Urothelium cell line (cell line): ENCODE measurements at regions not wholly inside any gene's neighbourhood (a gene's known extent, or its start where the extent isn't known, plus 50 kb on each side); places are given as distances from the start of the nearest gene placed in this dataset.
A peak's percentile ranks its signal among the peaks of the same experiment; 100 is the strongest.

Experiments
- DNase-seq: peaks from one replicate; pipeline ENCODE4 v3.0.0; 2011; ENCODE audit warnings: low spot score, mixed read lengths
- FAIRE-seq: peaks from 2 replicates; lab custom pipeline; 2011; peaks lifted over from hg19 to GRCh38; lab: Jason Lieb, UNC

DNA sequence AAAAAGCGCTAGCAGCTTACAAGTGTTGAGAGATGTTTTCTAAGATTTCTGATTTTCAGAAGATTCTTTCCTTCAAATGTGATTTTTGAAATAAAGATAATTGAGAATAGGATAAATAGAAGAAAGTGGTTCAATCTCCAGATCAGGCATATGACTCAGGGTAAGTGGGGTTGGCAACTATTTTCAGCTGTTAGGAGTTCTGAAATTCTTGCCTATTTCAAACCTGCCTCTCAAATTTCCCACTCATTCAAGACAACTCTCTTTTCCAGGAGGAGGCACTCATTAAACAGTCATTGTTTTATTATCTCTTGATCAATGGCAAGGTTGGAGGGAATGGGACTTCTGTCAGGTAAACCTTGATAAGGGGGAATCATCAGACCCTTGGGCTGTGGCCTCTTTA is 138.9 kb downstream of the HNMT start:
- DNase-seq (no peak), FAIRE-seq (no peak)

DNA sequence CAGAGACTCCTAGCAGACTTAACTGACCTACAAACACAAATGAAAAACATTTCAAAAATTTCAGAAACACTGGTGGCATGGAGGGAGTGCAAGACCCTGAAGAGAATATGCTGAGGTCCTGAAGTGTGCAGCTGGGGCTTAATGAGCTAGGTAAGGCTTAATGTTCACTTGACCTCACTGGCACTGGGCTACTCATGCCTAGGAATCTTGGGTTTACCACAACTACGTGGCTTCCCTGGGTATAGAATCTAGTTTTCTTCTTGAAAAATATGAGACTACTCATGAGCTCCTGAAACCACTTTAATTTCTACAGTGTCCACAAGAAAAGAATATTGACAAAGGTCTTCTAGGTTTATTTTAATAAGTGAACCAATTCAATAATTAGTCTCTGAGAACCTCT is 139.8 kb downstream of the HNMT start:
- DNase-seq (no peak), FAIRE-seq (no peak)

GRCh38 chr2:138105358-138105757 is 141.1 kb downstream of the HNMT start:
- no peak for FAIRE-seq
- no peak for DNase-seq

DNA sequence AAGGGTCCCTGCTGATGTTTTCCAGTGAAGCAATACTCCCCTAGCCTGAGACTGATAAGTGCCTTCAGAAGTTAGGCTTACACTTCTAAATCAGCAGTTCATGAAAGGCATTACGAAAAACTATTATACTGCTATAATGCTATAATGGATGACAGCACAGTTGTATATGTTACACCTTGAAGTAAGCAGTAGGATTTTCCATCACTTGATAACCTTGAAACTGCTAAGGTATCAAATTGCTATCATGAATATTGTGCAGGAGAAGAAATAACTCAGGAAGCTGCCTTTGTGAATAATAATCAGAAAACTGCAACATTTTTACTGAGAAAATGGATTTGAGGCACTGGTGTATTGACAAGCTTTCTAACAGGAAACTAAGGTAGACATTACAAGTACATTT is 142.3 kb downstream of the HNMT start:
- FAIRE-seq (no peak), DNase-seq (no peak)

DNA sequence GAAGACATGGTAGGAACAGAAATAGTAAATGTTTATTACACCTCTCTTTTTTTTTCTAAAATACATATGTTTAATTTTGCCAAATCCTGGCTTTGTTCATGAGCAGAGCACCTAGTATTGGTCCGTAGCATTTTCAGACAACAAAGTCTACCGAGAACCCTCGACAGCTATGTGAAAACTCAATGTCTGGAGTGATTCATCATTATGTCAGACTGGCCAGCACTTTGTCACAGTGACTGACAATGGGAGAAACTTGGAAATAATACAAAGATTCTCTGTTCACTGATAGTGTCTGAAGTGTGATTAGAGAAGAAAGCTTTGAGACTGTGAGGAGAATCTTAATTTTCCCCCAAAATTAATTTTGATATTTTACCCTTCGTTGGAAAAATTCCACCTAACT is 143.0 kb downstream of the HNMT start:
- no peak for FAIRE-seq
- peak; percentile 31 for DNase-seq

DNA sequence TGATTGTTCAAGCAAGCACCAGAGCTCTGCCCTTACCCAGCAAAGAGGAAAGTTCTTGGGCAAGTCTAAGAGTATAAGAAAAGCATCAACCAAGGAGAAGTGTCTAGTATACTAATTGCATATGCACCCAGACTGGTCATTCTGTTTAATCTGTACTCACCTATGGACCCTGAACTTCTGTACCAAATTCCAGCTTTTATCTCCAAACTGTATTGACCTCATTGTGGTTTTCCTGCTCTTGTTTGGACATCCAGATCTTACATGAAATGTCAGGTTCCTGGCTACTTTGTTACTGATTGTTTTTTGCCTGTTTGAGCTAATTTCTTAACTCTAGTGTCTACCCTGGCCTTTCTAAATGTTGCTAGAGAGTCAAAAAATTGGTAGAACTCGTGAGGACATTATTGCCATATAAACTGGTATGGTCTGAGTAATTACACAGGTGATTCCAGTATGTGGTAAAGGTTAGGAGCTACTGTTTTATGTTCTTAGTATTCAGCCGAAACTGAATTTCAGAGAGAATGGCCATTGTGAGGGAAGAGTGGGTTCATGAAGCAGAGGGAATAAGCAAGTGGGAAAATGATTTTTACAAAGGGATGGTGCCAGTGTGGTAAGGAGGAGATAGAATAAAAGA is 146.3 kb downstream of the HNMT start:
- FAIRE-seq (no peak), DNase-seq (no peak)

DNA sequence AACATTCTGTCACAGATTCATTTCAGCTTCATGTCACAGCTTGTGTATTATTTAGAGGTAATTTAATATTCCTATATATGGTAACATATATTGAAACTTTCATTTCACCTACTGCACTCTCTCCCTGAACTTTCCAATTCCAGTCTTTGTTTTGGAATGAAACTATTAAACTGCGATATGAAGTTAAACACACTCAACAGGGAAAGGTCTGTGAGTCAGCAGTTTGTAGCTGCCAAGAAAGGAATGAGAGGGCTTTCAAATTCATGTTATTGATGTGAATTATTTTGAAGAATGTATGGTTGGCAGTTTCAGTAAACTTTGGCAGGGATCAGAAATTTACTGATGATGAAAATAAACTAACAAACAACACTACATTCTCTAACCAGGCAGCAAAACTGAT is 148.3 kb downstream of the HNMT start:
- DNase-seq (no peak), FAIRE-seq (no peak)

DNA sequence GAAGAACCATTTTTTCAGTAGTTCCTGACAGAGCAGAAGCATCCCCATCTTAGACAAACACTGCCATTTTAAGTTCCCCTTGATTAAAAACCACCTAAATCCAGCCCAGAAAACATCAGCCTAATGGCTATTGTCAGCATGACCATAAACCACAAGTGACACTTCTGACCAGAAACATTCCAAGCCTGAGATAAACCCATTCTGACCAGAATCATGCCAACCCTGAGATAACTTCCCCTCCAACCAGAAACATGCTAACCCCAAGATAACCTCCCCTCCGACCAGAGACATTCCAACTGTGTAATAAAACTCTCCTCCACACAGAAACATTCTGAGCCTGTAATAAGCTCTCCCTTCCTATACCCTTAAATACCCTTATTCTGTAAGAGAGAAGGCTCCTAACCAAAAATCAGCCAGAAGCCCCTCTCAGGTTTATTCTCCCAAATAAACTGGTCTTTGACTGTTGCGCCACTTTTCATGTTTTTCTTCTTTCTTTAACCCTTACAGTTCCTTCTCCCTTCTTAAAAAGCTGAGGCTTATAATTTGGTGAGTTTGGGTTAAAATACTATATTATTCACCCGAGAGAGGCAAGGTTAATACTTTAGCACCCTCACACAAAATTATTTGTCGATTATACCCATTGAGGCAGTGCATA is 149.7 kb downstream of the HNMT start:
- DNase-seq (no peak), FAIRE-seq (no peak)

DNA sequence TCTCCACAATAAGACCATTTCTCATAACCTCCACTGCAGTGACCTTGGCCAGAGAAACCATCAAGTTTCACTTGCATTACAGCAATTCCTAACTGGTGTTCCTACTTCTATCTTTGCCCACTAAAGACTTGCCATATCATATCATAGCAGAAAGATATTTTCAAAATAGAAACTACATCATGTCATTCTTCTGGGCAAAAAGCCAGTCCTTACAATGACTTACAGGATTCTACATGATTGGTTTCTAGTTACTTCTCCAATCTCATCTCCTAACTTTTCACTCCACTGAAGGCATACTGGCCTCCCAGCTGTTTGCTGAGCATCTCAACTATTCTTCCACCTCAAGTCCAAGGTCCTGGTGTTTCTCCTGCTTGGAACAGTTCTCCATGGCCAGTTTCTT is 151.4 kb downstream of the HNMT start:
- no peak for DNase-seq
- no peak for FAIRE-seq

GRCh38 chr2:138116456-138116855 is 152.2 kb downstream of the HNMT start:
- FAIRE-seq, result no peak
- DNase-seq, result no peak

GRCh38 chr2:138121666-138122661 is 157.7 kb downstream of the HNMT start:
- no peak for FAIRE-seq
- DNase-seq, result no peak

DNA sequence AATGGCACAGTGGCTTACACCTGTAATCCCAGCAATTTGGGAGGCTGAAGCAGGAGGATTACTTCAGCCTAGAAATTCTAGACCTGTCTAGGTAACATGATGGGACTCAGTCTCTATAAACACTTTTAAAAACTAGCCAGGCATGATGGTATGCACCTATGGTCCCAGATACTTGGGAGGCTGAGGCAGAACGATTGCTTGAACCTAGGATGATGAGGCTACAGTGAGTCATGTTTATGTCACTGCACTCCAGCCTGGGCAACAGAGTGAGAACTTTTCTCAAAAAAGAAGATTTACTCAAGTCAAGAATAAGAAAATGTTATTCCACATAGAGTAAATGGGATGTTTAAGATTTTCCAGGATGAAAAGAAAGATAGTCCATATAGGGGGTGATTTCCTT is 158.6 kb downstream of the HNMT start:
- DNase-seq (no peak), FAIRE-seq (peak; percentile 20)

- FAIRE-seq (no peak), DNase-seq (no peak)
These were observed 159.5 kb downstream of the HNMT start for GRCh38 chr2:138123741-138124140.

DNA sequence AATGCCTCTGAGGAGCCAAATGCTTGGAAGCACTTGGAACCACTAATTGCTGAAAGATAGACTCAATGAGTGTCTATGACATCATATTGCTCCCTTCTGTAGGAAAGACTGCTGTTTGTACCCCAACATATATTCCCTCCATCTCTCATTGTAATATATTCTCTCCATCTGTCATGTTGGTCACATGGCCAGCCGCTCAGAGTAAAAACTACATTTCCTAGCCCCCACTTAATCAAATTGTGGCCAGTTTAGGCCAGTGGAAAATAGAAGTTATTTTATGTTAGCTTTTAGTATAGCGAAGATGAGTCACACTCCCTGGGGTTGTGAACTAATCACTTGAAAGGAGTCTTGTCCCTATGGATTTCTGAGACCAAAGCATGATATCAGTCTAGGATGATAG is 160.2 kb downstream of the HNMT start:
- no peak for DNase-seq
- FAIRE-seq, result no peak

DNA sequence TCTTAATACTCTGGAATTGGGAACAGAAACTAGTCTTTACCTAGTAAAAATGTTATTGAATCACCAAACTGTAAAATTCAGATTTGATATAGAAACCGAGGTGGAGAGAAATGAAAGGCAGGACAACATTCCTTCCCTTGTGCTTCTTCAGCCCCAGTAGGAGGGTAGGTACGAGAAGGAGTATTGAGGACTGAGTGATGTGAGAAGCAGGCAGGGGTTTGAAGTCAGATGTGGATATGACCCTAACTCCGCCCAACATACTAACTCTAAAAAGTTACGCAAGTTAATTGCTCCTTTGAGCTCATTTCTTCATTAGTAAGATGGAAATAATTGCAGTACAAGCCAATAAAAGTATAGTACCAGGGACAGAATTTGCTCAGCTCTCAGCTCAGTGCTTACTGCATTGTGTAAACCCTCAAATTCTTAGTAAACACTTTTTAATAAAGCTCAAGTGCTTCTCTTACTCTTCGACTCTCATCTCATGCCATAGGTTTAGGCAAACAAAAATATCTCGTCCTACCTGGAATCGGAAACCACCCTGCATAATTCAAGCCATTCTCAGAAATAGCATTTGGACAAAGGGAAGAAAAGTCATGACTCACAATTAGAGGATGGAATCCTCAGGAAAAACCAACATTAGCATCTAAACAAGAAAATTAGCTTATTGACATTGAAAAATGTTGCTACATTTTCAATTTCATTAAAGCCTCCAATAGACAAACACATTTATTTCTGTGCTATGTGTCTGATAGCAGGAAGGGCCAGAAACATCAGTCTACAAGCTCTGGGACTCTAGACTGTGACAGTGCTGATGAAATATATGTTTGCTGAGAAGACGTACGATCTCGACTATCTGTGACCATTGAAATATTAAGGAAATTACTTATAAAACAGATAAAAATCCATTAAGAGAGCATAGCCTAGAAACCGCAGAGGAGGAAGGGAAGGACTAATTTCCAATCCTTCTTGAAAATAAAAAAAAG is 161.3 kb downstream of the HNMT start:
- FAIRE-seq (no peak), DNase-seq (no peak)

- DNase-seq (no peak), FAIRE-seq (no peak)
These were observed 167.8 kb downstream of the HNMT start for GRCh38 chr2:138132108-138132507.

GRCh38 chr2:138137949-138138348 is 173.7 kb downstream of the HNMT start:
- FAIRE-seq (no peak), DNase-seq (no peak)

DNA sequence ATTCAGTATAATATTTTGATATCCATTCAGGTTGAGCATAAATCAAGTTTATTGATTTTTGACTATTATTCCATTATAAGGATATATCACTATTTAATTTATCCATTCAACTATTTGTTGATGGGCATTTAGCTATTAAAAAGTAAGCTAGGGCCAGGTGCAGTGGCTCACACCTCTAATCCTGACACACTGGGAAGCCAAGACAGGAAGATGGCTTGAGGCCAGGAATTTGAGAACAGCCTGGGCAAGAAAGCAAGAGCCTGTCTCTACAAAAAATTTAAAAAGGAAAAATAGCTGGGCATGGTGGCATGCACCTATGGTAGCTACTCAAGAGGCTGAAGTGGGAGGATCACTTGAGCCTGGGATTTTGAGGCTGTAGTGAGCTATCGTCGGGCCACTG is 183.5 kb downstream of the HNMT start:
- DNase-seq (no peak), FAIRE-seq (no peak)

- FAIRE-seq (no peak), DNase-seq (no peak)
These were observed 191.0 kb downstream of the HNMT start for GRCh38 chr2:138155304-138155703.

DNA sequence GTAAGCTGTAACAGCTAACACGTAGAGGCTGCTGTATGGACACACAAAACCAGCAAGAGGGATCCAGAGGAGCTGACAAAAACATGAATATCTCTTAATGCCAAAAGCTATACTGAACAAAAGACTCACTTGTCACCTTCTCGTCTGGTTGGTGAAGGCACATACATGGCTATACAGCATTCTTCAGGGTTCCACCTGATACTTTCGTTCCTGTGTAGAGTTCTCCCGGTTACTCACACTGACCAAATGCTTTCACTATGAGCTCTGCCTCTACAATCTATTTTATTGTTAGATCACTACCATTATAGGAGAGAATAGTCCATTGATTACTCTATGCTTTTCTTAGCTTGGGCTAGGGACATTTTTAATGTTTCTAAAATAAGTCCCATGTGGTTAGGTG is 193.1 kb downstream of the HNMT start:
- no peak for FAIRE-seq

GRCh38 chr2:138170485-138170884 is 206.2 kb downstream of the HNMT start:
- no peak for FAIRE-seq
- DNase-seq, result no peak

More for the DNA sequence above, 193.1 kb downstream of the HNMT start:
- no peak for DNase-seq
